Medulla oblongata (tissue), 1 donor: ENCODE measurements at regions not wholly inside any gene's neighbourhood (a gene's known extent, or its start where the extent isn't known, plus 50 kb on each side); places are given as distances from the start of the nearest gene placed in this dataset.
"Not testable (repeated sequence)": the region's sequence is repeated elsewhere in the genome, so short reads cannot be mapped to it uniquely, and the experiment has no call there.

Experiments
- DNase-seq: peaks from one replicate; pipeline ENCODE4 v3.0.0-alpha.2; 2015; ENCODE audit errors: extremely low spot score

GRCh38 chr4:17241835-17242234 is 270.1 kb downstream of the QDPR start:
- no peak for DNase-seq

- no peak for DNase-seq
These were observed 273.3 kb downstream of the QDPR start for GRCh38 chr4:17238633-17239032.

- no peak for DNase-seq
These were observed 275.2 kb downstream of the QDPR start for GRCh38 chr4:17236686-17237085.

DNA sequence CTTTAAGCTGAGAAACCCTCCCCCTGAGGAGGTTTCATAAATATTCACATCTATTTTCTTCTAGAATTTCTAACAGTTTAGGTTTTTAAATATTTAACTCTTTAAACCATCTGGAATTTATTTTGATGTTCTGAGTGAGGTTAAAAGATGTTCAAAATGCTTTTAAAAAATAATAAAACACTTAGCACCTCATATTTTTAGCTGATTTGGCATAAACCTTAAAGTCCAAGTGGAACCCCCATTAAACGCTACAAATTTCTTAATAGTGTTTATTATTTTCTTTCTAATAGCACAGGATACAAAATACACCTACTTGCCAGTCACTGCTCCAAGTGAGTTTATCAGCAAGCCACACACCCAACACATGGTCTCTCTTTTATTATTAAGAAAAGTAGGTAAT is 277.2 kb downstream of the QDPR start:
- DNase-seq = no peak

GRCh38 chr4:17232566-17233253 is 279.2 kb downstream of the QDPR start:
- peak; percentile 60 for DNase-seq

- DNase-seq = not testable (repeated sequence)
These were observed 279.9 kb downstream of the QDPR start for GRCh38 chr4:17231880-17232475.

DNA sequence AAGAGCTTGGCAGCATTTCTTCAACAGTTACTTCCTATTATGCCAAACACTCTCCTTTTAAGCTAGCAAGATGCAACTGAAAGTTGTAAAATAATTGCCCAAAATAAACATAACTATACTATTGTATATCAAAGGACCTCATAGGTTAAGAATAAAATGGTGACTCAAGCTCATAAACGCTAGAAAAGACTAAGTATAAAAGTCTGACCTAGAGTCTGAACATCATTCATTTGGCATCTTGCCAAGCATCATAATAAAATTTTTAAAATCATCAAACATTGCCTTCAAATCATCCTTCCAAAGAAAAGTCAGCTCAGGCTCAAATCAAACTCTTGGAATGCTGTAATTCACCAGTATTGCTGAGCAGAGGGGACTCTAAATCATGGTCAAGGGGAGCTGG is 281.2 kb downstream of the QDPR start:
- no peak for DNase-seq

DNA sequence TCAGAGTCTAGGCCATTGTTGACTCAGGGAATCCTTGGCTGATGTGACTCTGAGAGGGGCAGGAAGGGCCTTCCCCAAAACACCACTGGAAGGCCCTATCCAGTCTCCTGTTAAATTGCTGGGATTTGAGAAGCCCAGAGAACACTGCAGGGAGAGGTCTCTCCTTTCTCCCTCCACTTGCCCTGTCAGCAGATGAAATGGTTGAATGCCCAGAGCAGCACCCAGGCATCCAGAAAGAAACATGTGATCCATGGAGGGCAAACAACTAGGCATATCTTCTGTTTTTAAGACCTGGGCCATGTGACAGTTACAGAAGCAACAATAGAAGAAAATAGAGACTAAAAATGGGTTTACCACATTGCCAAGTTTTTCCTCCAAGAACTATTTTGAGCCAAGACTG is 291.1 kb downstream of the QDPR start:
- no peak for DNase-seq

- no peak for DNase-seq
These were observed 293.1 kb downstream of the QDPR start for GRCh38 chr4:17218786-17219185.

DNA sequence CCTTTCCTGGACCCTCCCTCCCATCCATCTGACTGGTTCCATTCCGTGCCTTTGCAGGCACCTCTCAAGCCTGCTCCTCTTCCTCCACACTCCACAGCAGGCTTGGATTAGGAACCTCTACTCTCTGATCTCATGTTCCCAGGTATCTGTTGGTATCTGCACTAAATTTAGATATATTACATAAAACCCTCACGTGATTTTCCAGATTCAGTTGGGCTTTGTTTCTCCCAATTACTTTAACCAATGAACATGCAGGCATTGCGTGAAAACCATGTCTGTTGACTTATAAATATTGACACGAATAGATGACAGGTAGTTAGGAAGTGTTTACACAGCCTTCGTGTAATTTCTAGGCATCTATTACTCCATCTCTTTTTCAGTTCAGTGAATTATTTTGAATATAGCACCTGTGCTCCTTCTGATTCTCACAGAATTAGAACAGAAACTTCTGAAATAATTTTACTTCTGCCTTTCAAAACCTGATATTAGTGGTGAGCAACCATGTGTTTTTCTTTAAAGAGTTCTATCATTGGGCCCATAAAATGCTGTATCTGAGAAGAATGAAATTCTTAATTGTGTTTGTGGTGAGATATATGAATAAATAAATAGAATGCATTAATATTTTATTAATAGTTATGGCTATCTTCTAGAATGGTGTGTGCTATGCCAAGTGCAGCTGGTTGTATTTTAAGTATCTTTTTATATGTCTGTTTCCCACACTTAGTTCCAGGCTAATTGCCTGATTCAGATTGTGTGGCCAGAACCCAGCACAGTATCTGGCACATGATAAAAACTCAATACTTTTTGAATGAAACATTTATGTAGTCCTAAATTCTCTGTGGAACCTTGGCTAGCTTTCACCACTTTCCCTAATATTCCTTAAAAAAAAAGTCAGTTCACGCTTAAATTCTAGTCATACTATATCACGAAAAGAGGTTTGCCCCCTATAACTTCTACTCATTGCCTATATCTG is 304.8 kb downstream of the QDPR start:
- DNase-seq = no peak

DNA sequence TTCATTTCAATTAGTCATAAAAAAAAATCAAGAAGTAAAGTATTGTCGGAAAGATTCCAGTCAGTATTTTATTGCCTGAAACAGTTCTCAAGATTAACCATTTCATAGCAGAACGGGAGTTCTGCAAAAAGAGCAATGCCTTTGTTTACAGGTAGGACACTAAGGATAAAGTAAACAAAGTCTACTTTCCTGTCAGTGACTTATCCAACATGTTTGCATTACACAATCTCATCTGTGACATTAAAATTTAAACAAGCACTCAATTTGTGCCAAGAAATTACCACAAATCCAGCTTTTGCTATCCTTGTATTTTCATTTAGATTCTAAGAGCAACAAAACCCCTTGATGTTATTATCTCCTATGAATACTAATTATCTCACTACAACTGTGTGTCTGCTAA is 306.5 kb upstream of the LDB2 start:
- no peak for DNase-seq

- DNase-seq = no peak
These were observed 305.4 kb upstream of the LDB2 start for GRCh38 chr4:17203797-17204196.

DNA sequence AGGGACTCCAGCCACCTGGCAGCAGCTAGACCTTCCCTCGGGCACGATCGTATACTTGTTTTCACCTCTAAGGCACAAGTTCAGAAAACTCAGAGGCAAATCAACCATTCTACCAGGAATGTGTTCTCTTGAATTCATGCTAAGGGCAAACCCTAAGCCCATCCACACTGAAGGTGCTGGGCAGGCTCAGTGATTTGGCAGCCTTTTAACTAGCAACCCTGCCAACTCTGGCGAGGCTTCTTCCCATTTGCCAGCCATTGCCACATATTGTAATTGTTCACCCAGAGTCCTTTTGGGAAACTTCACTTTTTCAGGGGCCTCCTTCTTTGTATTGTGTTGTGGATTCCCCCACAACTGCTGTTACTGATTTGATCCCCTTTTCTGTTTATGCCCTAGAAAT is 298.6 kb upstream of the LDB2 start:
- DNase-seq = peak; percentile 50

DNA sequence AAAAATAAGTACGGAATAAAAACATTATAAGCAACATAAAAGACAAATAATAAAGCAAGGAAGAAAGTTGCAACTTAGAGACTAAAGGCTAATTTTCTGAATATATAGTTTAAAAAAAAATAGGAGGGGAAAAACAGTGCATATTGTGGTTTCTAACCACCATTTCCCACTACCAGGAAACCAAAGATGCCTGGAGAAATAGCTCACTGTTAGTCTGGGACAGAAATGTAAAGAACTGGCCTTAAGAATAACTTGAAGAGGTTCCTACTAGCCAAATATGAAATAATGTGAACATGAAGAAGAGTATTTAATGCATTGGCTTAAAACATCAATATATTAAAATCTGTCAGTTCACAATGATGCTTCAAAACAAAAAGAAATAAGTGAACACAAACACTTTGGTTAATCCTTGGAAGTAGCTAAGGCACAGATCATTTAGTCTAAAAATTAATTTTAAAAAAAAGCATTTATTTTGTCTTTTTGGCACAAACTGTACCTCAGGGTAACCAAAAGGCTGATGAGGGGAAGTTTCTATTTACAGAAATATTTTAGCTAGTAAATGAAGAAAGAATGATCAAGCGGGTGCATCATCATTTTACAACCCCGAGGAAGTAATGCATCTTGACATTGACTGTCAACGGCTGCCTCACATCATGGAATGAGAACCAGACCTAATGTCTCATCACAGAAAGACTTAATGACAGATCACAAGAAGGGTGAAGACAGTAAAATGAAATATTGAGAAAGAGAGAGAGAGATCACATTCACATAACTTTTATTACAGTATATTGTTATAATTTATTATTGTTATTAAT is 297.2 kb upstream of the LDB2 start:
- no peak for DNase-seq

DNA sequence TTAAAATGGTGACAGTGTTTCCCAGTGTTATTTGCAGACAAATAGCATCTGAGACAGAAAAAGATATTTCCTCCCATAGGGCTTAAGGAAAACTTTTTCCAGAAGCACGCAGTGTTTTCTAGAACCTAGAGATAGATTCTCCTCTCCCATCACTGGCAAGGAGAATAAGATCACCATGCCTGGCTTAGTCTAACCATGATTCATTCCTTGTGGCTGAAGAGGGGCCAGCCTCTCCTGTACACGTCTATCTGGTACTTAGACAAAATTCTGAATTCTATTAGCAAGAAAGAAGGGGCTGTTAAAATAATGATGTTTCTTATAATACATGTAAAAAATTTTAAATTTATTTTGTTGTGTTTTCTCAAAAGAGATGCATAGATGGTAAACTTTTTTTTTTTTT is 296.1 kb upstream of the LDB2 start:
- DNase-seq = no peak

- DNase-seq = no peak
These were observed 291.3 kb upstream of the LDB2 start for GRCh38 chr4:17189759-17190158.

- no peak for DNase-seq
These were observed 290.9 kb upstream of the LDB2 start for GRCh38 chr4:17189401-17189720.

GRCh38 chr4:17188547-17189400 is 290.3 kb upstream of the LDB2 start:
- DNase-seq = no peak

DNA sequence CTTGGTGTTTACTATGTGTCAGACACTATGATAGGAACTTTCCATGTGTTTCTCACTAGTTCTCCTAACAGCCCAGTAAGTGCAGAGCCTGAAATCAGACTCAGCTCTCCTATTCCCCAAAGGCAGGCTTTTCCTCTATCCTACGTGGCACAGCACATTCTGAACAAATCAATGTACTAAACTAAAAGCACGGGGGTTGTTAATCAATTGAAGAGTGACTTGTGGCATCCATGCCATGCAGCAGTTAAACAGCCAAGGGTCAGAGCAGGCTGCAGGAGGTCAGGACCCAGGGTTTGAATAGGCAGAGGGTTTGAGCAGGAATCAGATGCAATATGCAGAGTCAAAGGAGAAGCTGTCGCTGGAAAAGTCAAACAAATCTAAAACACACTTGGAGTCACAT is 289.7 kb upstream of the LDB2 start:
- DNase-seq = no peak

GRCh38 chr4:17187003-17187402 is 288.6 kb upstream of the LDB2 start:
- peak; percentile 18 for DNase-seq

DNA sequence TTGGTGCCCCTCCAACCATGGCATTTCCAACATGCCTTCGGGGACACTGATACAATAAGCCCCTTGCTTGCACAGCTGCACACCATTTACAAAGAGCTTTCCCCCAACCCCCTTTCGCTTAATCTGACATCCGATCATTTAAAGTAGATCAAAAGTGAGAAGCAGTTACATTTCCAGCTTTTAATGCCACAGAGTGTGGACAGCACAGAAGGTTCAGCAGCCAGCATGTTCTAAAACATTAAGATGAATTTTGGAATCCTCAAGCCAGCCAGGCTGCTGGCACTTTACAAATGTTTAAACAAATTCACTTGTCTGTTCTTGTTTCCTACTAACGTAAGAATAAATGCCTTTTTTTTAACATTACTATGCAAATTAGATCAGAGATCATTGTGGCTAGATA is 284.4 kb upstream of the LDB2 start:
- DNase-seq = no peak
